ENCODE measurements at regions not wholly inside any gene's neighbourhood (a gene's known extent, or its start where the extent isn't known, plus 50 kb on each side); places are given as distances from the start of the nearest gene placed in this dataset.
"Not testable (repeated sequence)": the region's sequence is repeated elsewhere in the genome, so short reads cannot be mapped to it uniquely, and the experiment has no call there.

- peak in 1 of 2 experiments; percentile 6 for DNase-seq (ENCODE audit: low read depth in 2 of 2)
Measured at GRCh38 chr18:61676773-61677434, 215.9 kb downstream of the RNF152 start.

- DNase-seq (ENCODE audit: low read depth in 2 of 2), result no peak
Measured at GRCh38 chr18:61669320-61669719, 223.5 kb downstream of the RNF152 start.

GRCh38 chr18:61666876-61667590, 225.8 kb downstream of the RNF152 start:
- DNase-seq (ENCODE audit: low read depth in 2 of 2), result no peak

GRCh38 chr18:61664419-61665084, 228.3 kb downstream of the RNF152 start:
- DNase-seq (ENCODE audit: low read depth in 2 of 2), result no peak

- no peak for DNase-seq (ENCODE audit: low read depth in 2 of 2)
Measured at GRCh38 chr18:61662726-61663125, 230.1 kb downstream of the RNF152 start.

- DNase-seq (ENCODE audit: low read depth in 2 of 2), result no peak
Measured at GRCh38 chr18:61658431-61658830, 234.4 kb downstream of the RNF152 start.

GRCh38 chr18:61657066-61657732, 235.6 kb downstream of the RNF152 start:
- no peak for DNase-seq (ENCODE audit: low read depth in 2 of 2)

- DNase-seq (ENCODE audit: low read depth in 2 of 2), result no peak
Measured at GRCh38 chr18:61655630-61656029, 237.2 kb downstream of the RNF152 start.

GRCh38 chr18:61653823-61654551, 238.8 kb downstream of the RNF152 start:
- DNase-seq (ENCODE audit: low read depth in 2 of 2), result no peak

- no peak for DNase-seq (ENCODE audit: low read depth in 2 of 2)
Measured at GRCh38 chr18:61651880-61652268, 240.9 kb downstream of the RNF152 start.

- DNase-seq (ENCODE audit: low read depth in 2 of 2), result no peak
Measured at GRCh38 chr18:61651145-61651879, 241.5 kb downstream of the RNF152 start.

- no peak for DNase-seq (ENCODE audit: low read depth in 2 of 2)
Measured at GRCh38 chr18:61643884-61644647, 248.7 kb downstream of the RNF152 start.

GRCh38 chr18:61639886-61640285, 252.9 kb downstream of the RNF152 start:
- no peak for DNase-seq (ENCODE audit: low read depth in 2 of 2)

GRCh38 chr18:61637905-61638595, 254.8 kb downstream of the RNF152 start:
- DNase-seq (ENCODE audit: low read depth in 2 of 2), result no peak

- no peak for DNase-seq (ENCODE audit: low read depth in 2 of 2)
Measured at GRCh38 chr18:61637319-61637718, 255.5 kb downstream of the RNF152 start.

- DNase-seq (ENCODE audit: low read depth in 2 of 2), result peak; percentile 4 to 22
Measured at GRCh38 chr18:61635901-61636528, 256.8 kb downstream of the RNF152 start.

GRCh38 chr18:61628085-61628484, 264.7 kb downstream of the RNF152 start:
- DNase-seq (ENCODE audit: low read depth in 2 of 2), result no peak

- DNase-seq (ENCODE audit: low read depth in 2 of 2), result not testable (repeated sequence)
Measured at GRCh38 chr18:61624631-61625030, 268.2 kb downstream of the RNF152 start.

- DNase-seq (ENCODE audit: low read depth in 2 of 2), result no peak
Measured at GRCh38 chr18:61619783-61620182, 273.0 kb downstream of the RNF152 start.

All from fibroblast of skin of left biceps (primary cell).